ENCODE measurements at regions not wholly inside any gene's neighbourhood (a gene's known extent, or its start where the extent isn't known, plus 50 kb on each side); places are given as distances from the start of the nearest gene placed in this dataset.

- Histone ChIP-seq H3K27ac (no peak overlapping the region), H3K79me2 (no peaks in the 10 kb centered on the region), H3K4me2 (ENCODE audit: low read length) (no peak overlapping the region), H3K36me3 (ENCODE audit: control insufficient read depth, insufficient read depth, low read length) (no peaks in the 10 kb centered on the region), H3K27me3 (ENCODE audit: control insufficient read depth, insufficient read depth, low read length) (no peaks in the 10 kb centered on the region), H3K4me3 (ENCODE audit: low read depth, low read length) (no peak overlapping the region), H2AFZ (no peak overlapping the region), H3K9ac (no peak overlapping the region), H3K4me1 (no peaks in the 10 kb centered on the region), H3K9me3 (ENCODE audit: control insufficient read depth, low read length) (no peaks in the 10 kb centered on the region)
- TF ChIP-seq CTCF (IDR thresholded peaks at IDR 0.05): no peak
These were observed 62.5 kb downstream of the CHRM3 start for GRCh38 chr1:239448911-239449310.

- Histone ChIP-seq H3K4me1 (no peaks in the 10 kb centered on the region), H3K9me3 (ENCODE audit: control insufficient read depth, low read length) (no peaks in the 10 kb centered on the region), H3K9ac (no peak overlapping the region), H3K4me3 (ENCODE audit: low read depth, low read length) (no peak overlapping the region), H3K4me2 (ENCODE audit: low read length) (no peak overlapping the region), H3K79me2 (no peaks in the 10 kb centered on the region), H3K36me3 (ENCODE audit: control insufficient read depth, insufficient read depth, low read length) (no peaks in the 10 kb centered on the region), H3K27me3 (ENCODE audit: control insufficient read depth, insufficient read depth, low read length) (no peaks in the 10 kb centered on the region), H2AFZ (no peak overlapping the region), H3K27ac (no peak overlapping the region)
- no peak for TF ChIP-seq CTCF (IDR thresholded peaks at IDR 0.05)
These were observed 69.4 kb downstream of the CHRM3 start for GRCh38 chr1:239455743-239456142.

- no peak overlapping the region for H3K4me2 ChIP-seq (ENCODE audit: low read length)
- no peaks in the 10 kb centered on the region for H3K4me1 ChIP-seq
- no peaks in the 10 kb centered on the region for H3K79me2 ChIP-seq
- H3K36me3 ChIP-seq (ENCODE audit: control insufficient read depth, insufficient read depth, low read length): no peaks in the 10 kb centered on the region
- H3K9me3 ChIP-seq (ENCODE audit: control insufficient read depth, low read length): no peaks in the 10 kb centered on the region
- no peak overlapping the region for H3K27ac ChIP-seq
- no peak overlapping the region for H2AFZ ChIP-seq
- no peak for TF ChIP-seq CTCF (IDR thresholded peaks at IDR 0.05)
- no peaks in the 10 kb centered on the region for H3K27me3 ChIP-seq (ENCODE audit: control insufficient read depth, insufficient read depth, low read length)
- no peak overlapping the region for H3K9ac ChIP-seq
- H3K4me3 ChIP-seq (ENCODE audit: low read depth, low read length): no peak overlapping the region
These were observed 70.4 kb downstream of the CHRM3 start for GRCh38 chr1:239456788-239457187.

DNA sequence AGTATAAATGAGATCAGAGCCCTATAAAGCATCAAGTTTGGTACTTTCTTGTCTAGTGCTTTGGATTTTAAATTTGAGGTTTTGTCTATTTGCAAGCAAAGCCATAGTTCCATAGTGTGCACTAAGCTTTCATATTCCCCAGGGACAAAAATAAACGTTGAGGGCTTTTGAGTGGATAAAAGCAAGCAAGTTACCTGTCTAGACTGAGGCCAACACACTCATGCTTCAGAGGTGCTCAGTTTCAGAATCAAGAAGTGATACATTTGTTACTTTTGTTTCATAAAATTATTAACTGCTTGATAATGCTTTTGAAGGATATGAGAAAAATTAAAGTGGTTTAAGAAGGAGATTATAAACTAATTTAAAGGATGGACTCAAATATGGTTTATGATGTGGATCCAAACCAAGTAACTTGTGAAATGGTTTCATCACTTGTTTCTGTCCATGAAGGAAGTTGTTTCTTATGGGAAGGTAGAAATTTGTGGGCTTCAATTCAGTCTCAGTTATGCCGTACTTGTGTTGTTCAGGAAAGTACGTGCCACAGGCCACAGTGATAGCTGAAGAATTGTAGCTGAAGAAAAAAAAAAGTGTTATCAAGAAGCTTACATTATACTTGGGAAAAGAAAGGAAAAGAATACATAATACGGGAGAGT lies 71.2 kb downstream of the CHRM3 start:
- Histone ChIP-seq H3K4me1 (no peaks in the 10 kb centered on the region), H3K79me2 (no peaks in the 10 kb centered on the region), H3K9me3 (ENCODE audit: control insufficient read depth, low read length) (no peaks in the 10 kb centered on the region), H3K27ac (no peak overlapping the region), H3K4me3 (ENCODE audit: low read depth, low read length) (no peak overlapping the region), H3K27me3 (ENCODE audit: control insufficient read depth, insufficient read depth, low read length) (no peaks in the 10 kb centered on the region), H3K36me3 (ENCODE audit: control insufficient read depth, insufficient read depth, low read length) (no peaks in the 10 kb centered on the region), H3K9ac (no peak overlapping the region), H2AFZ (no peak overlapping the region), H3K4me2 (ENCODE audit: low read length) (no peak overlapping the region)
- no peak for TF ChIP-seq CTCF (IDR thresholded peaks at IDR 0.05)

DNA sequence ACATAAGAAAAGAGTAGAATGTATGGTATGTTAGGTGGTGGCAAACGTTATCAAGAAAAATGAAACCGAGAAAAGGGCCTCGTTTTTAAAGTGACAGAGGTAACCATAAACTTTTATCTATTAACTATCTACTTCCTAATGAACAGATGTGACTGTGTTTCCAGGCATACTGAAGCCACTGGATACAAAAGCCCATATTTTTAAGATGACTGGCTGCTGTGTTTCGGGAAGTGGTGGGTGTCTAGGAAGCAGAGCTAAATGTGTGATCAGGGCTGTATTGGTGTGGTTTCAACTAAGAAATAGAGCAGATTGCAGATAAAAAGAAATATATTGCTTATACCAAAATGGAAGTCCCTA lies 71.8 kb downstream of the CHRM3 start:
- Histone ChIP-seq H3K9me3 (ENCODE audit: control insufficient read depth, low read length) (no peaks in the 10 kb centered on the region), H3K27me3 (ENCODE audit: control insufficient read depth, insufficient read depth, low read length) (no peaks in the 10 kb centered on the region), H3K9ac (no peak overlapping the region), H3K27ac (no peak overlapping the region), H3K79me2 (no peaks in the 10 kb centered on the region), H2AFZ (no peak overlapping the region), H3K4me3 (ENCODE audit: low read depth, low read length) (no peak overlapping the region), H3K4me1 (no peaks in the 10 kb centered on the region), H3K4me2 (ENCODE audit: low read length) (no peak overlapping the region), H3K36me3 (ENCODE audit: control insufficient read depth, insufficient read depth, low read length) (no peaks in the 10 kb centered on the region)
- no peak for TF ChIP-seq CTCF (IDR thresholded peaks at IDR 0.05)
